Gastrocnemius medialis (tissue), 4 donors: ENCODE measurements at regions not wholly inside any gene's neighbourhood (a gene's known extent, or its start where the extent isn't known, plus 50 kb on each side); places are given as distances from the start of the nearest gene placed in this dataset.

ENCODE experiments used
- ATAC-seq, 2 donors: fragments of 150-250 bp; one replicate each; pipeline ENCODE4 v1.9.1; 2016
- DNase-seq, 2 donors: peaks; one replicate each; pipeline ENCODE4 v3.0.0-alpha.2; 2019
- H3K27ac ChIP-seq, 4 donors: fragments of 200-600 bp; sonication (generic); 1 replicate in 1 of 4; 2 replicates in 3 of 4; pipeline ENCODE4 v1.5.1; 2016 to 2018; ENCODE audit warnings: mild to moderate bottlenecking in 2 of 4, moderate library complexity in 1 of 4
- H3K27me3 ChIP-seq, 3 donors: fragments of 200-600 bp; sonication (generic) in 2 of 3; 1 replicate in 1 of 3; 2 replicates in 2 of 3; pipeline versions ENCODE4 v1.5.1 to v1.6.0; 2016 to 2019; ENCODE audit warnings: mild to moderate bottlenecking in 1 of 3, moderate library complexity in 1 of 3
- H3K36me3 ChIP-seq, 2 donors: fragments of 200-600 bp; sonication (generic) in 1 of 2; one replicate each; pipeline ENCODE4 v1.5.1; 2017 to 2018
- H3K4me1 ChIP-seq, 2 donors: fragments of 200-600 bp; sonication (generic) in 1 of 2; one replicate each; pipeline ENCODE4 v1.5.1; 2016 to 2017; ENCODE audit warnings: mild to moderate bottlenecking in 2 of 2
- H3K4me3 ChIP-seq, 4 donors: fragments of 200-600 bp; sonication (generic) in 3 of 4; 1 replicate in 1 of 4; 2 replicates in 3 of 4; pipeline ENCODE4 v1.5.1; 2016 to 2019; ENCODE audit warnings: mild to moderate bottlenecking in 2 of 4
- H3K9me3 ChIP-seq, 3 donors: fragments of 200-600 bp; sonication (generic) in 2 of 3; 1 replicate in 1 of 3; 2 replicates in 2 of 3; pipeline ENCODE4 v1.5.1; 2016 to 2019
- CTCF ChIP-seq, 5 experiments: fragments of 450-650 bp in 3 of 5; fragments of 200-600 bp in 2 of 5; sonication (generic) in 2 of 5; IDR thresholded peaks in 4 of 5; conservative IDR thresholded peaks in 1 of 5; 1 replicate in 4 of 5; 2 replicates in 1 of 5; pipeline ENCODE4 v1.5.1; 2016 to 2019; ENCODE audit warnings: antibody characterized with exemption in 5 of 5, mild to moderate bottlenecking in 3 of 5, moderate library complexity in 3 of 5
- POLR2A ChIP-seq, 2 donors: fragments of 450-650 bp; IDR thresholded peaks; one replicate each; pipeline ENCODE4 v1.6.1; 2017; ENCODE audit warnings: antibody characterized with exemption in 2 of 2, mild to moderate bottlenecking in 2 of 2, moderate library complexity in 2 of 2
- in situ Hi-C, 4 donors: fragments of 200-750 bp; cut with MboI; loops; one replicate each; pipeline versions ENCODE4 v1.15.0 to v1.8.0; 2017; ENCODE audit warnings: low sequenced_read_pairs in 4 of 4
- intact Hi-C: fragments of 100-400 bp; cut with DNase I; formaldehyde crosslinking; loops from one replicate; pipeline ENCODE4 v1.15.1; 2023; ENCODE audit warnings: low total_unique reads

GRCh38 chr20:18904624-18905023, 91.0 kb downstream of the SCP2D1 start:
- Histone ChIP-seq H3K36me3 (no peaks in the 10 kb centered on the region), H3K27ac (no peak overlapping the region), H3K4me3 (no peak overlapping the region), H3K9me3 (no peaks in the 10 kb centered on the region), H3K27me3 (no peaks in the 10 kb centered on the region), H3K4me1 (no peaks in the 10 kb centered on the region)
- TF ChIP-seq POLR2A (IDR thresholded peaks at IDR 0.05) (no peak), CTCF (IDR thresholded peaks at IDR 0.05 in 4 of 5, conservative IDR thresholded peaks at IDR 0.05 in 1 of 5) (peak in 1 of 5 experiments; percentile 11)
- in situ Hi-C loops (loop anchor here in 1 of 4 donors (25.0 kb wide), 1 partner anchor 283 kb away; no protein-coding TSS in a partner anchor), intact Hi-C loops (loop anchor here (10.0 kb wide), 1 partner anchor 760 kb away; no protein-coding TSS in a partner anchor)
- DNase-seq (no peak), ATAC-seq (no peak)

GRCh38 chr20:18906046-18906445, 92.5 kb downstream of the SCP2D1 start:
- in situ Hi-C loops: loop anchor here in 1 of 4 donors (25.0 kb wide), 1 partner anchor 281 kb away; no protein-coding TSS in a partner anchor
- no peak for DNase-seq
- no peak for ATAC-seq
- Histone ChIP-seq H3K9me3 (no peaks in the 10 kb centered on the region), H3K4me1 (no peaks in the 10 kb centered on the region), H3K36me3 (no peaks in the 10 kb centered on the region), H3K27ac (no peak overlapping the region), H3K27me3 (no peaks in the 10 kb centered on the region), H3K4me3 (no peak overlapping the region)
- intact Hi-C loops: loop anchor here (10.0 kb wide), 1 partner anchor 759 kb away; no protein-coding TSS in a partner anchor
- TF ChIP-seq POLR2A (IDR thresholded peaks at IDR 0.05) (no peak), CTCF (IDR thresholded peaks at IDR 0.05 in 4 of 5, conservative IDR thresholded peaks at IDR 0.05 in 1 of 5) (no peak)

- no peak for TF ChIP-seq POLR2A (IDR thresholded peaks at IDR 0.05)
- no peak for TF ChIP-seq CTCF (IDR thresholded peaks at IDR 0.05 in 4 of 5, conservative IDR thresholded peaks at IDR 0.05 in 1 of 5)
- DNase-seq (no peak), ATAC-seq (no peak)
- in situ Hi-C loops: loop anchor here in 1 of 4 donors (25.0 kb wide), 1 partner anchor 280 kb away; no protein-coding TSS in a partner anchor
- intact Hi-C loops: loop anchor here (10.0 kb wide), 1 partner anchor 757 kb away; no protein-coding TSS in a partner anchor
- no peaks in the 10 kb centered on the region for H3K36me3 ChIP-seq
- no peaks in the 10 kb centered on the region for H3K4me1 ChIP-seq
- H3K4me3 ChIP-seq: no peak overlapping the region
- no peaks in the 10 kb centered on the region for H3K27me3 ChIP-seq
- H3K27ac ChIP-seq: no peak overlapping the region
- no peaks in the 10 kb centered on the region for H3K9me3 ChIP-seq
These were observed 93.8 kb downstream of the SCP2D1 start for GRCh38 chr20:18907353-18907752.

GRCh38 chr20:18908109-18908508, 94.5 kb downstream of the SCP2D1 start:
- H3K4me1 ChIP-seq: no peaks in the 10 kb centered on the region
- DNase-seq: no peak
- H3K9me3 ChIP-seq: no peaks in the 10 kb centered on the region
- H3K27me3 ChIP-seq: no peaks in the 10 kb centered on the region
- no peaks in the 10 kb centered on the region for H3K36me3 ChIP-seq
- no peak for ATAC-seq
- H3K4me3 ChIP-seq: no peak overlapping the region
- no peak overlapping the region for H3K27ac ChIP-seq
- in situ Hi-C loops: loop anchor here in 1 of 4 donors (25.0 kb wide), 1 partner anchor 279 kb away; no protein-coding TSS in a partner anchor
- intact Hi-C loops: loop anchor here (10.0 kb wide), 1 partner anchor 757 kb away; no protein-coding TSS in a partner anchor
- no peak for TF ChIP-seq CTCF (IDR thresholded peaks at IDR 0.05 in 4 of 5, conservative IDR thresholded peaks at IDR 0.05 in 1 of 5)
- TF ChIP-seq POLR2A (IDR thresholded peaks at IDR 0.05): no peak
